Peyer's patch (tissue), 4 donors: ENCODE measurements at regions not wholly inside any gene's neighbourhood (a gene's known extent, or its start where the extent isn't known, plus 50 kb on each side); places are given as distances from the start of the nearest gene placed in this dataset.

ENCODE experiments used
- CTCF ChIP-seq, 6 experiments: fragments of 450-650 bp in 4 of 6; fragments of 200-600 bp in 2 of 6; sonication (generic) in 1 of 6; IDR thresholded peaks; one replicate each; pipeline ENCODE4 v1.5.1; 2017 to 2019; ENCODE audit warnings: antibody characterized with exemption in 6 of 6, mild to moderate bottlenecking in 3 of 6, moderate library complexity in 1 of 6
- POLR2A ChIP-seq, 2 donors: fragments of 450-650 bp; IDR thresholded peaks; one replicate each; pipeline ENCODE4 v1.5.1; 2017; ENCODE audit warnings: antibody characterized with exemption in 2 of 2, mild to moderate bottlenecking in 2 of 2, moderate library complexity in 2 of 2

GRCh38 chr4:99755223-99755944 is 61.2 kb upstream of the DAPP1 start:
- no peak for TF ChIP-seq CTCF (IDR thresholded peaks at IDR 0.05)
- no peak for TF ChIP-seq POLR2A (IDR thresholded peaks at IDR 0.05)
